ENCODE measurements at regions not wholly inside any gene's neighbourhood (a gene's known extent, or its start where the extent isn't known, plus 50 kb on each side); places are given as distances from the start of the nearest gene placed in this dataset.
"Not testable (repeated sequence)": the region's sequence is repeated elsewhere in the genome, so short reads cannot be mapped to it uniquely, and the experiment has no call there.

GRCh38 chr14:37842106-37842505, 246.7 kb downstream of the TTC6 start:
- peak; percentile 53 for DNase-seq (ENCODE audit: low read depth)

GRCh38 chr14:37843954-37844607, 248.7 kb downstream of the TTC6 start:
- DNase-seq (ENCODE audit: low read depth), result no peak

DNA sequence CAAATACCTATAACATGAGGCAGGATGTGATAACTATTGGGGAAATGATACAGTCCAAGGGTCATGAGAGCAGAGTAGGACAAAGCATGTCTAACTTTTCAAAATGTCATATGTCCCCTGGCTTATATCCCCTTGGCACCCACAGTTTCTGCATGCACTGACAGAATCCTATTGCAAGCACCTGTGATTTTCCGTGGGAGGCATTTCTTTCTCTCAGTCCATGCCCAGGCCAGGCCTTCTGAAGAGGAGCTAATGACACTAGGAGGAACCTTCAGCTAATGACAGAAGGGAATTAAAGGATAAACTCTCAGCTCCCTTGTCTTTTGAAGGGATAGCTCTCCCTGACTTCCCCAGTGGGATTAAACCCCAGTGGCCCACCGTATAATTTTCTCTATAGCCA, 249.2 kb downstream of the TTC6 start:
- DNase-seq (ENCODE audit: low read depth), result no peak

DNA sequence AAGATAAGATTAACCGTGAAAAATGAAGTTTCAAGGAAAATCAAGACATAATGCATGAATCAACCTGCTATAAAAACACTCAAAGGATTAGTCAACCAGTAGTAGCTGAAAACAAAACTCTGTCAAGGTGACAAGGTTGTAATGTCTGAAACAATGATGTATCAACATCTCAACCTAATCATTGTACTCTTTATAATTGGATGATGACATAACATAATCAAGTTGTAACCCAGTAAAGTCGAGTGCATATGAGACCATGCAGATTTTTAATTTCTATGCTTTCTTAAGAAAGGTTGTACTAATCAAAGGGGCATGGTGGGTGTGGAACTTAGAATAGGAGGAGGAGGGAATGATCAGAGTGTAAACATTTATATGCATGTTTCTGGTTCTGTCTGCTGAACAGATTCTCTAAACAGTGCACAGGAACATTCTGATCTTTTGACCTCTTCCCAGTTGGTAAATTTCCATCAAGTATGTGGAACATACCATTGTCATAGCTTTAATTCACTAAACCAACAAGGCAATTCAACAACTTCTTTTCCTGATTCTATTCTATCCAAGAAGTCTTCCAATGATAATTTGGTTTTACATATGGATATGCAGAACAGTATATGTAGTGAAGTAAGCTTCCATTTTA, 253.7 kb downstream of the TTC6 start:
- DNase-seq (ENCODE audit: low read depth), result no peak

GRCh38 chr14:37851054-37851453, 255.6 kb downstream of the TTC6 start:
- DNase-seq (ENCODE audit: low read depth), result no peak

DNA sequence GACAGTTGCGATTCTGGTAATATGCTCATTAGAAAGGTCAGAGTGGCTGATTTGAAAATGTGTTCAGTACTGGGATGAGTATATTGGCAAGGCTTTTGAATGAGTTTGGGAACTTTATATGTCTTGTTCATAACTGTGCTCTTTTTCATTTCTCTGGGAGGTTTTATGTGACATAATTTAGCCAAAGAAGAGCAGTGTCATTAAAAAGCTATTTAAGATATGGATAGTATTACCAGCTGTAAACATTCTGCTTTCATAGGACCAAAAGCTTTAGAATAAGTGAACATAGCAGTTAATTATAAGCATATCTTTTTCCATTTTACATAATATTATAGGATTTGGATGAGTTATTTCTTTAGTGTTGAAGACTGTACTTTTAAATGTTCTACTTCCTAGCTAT, 260.4 kb downstream of the TTC6 start:
- DNase-seq (ENCODE audit: low read depth), result no peak

GRCh38 chr14:37857774-37858266, 262.4 kb downstream of the TTC6 start:
- no peak for DNase-seq (ENCODE audit: low read depth)

DNA sequence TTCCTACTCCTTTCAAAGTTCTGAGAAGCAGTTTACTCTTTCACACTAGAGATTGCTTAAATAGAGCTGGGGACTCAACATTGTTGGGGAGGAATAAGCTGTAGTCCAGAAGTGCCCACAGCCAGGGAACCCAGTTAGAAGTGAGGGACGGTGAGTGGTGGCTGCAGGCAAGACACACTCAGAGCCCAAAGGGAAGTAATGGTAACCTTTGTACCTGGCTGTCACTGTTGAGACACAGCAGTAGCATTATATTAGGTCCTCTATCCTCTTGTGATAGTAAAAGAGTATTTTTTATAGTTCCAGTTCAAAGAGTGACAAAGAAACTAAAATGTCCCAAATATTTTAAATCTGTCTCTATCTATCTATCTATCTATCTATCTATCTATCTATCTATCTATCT, 263.3 kb downstream of the TTC6 start:
- DNase-seq (ENCODE audit: low read depth), result no peak

DNA sequence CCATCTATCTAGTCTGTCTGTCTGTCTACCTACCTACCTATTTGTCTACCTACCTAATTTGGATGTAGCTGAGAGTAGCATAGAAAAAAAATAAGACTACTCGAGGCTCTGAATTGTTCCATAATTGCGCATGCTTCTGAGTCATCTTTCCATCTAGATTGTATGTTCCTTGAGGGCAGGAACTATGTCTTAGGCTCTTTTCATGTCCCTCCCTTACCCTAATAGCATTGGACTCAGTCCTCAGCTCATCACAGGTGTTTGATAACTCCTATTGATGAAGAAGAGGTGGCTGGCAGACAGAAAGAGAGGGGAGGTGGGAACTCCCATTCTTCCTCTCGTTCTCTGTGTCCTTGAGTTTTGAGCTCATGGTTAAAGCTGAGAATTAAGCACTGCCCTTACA, 263.7 kb downstream of the TTC6 start:
- DNase-seq (ENCODE audit: low read depth), result no peak

DNA sequence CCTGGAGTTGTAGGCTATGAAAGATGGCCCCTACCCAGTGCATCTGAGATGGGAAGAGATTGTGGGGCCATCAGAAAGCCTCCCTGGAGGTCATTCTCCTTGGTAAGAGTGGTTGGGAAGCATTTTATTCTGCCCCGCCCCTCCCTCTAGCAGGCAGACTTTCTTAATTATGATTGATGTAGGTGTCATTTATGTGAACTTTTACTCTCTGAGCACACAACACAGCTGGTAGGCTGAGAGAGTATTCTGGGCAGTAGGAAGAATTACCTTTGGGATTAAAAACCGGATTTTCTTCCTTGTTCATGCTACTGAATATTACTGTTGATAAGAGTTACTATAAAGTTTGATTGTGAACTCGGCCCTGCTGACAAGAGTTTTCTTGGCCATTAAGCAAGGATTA, 266.8 kb downstream of the TTC6 start:
- no peak for DNase-seq (ENCODE audit: low read depth)

GRCh38 chr14:37864128-37864527, 268.7 kb downstream of the TTC6 start:
- no peak for DNase-seq (ENCODE audit: low read depth)

DNA sequence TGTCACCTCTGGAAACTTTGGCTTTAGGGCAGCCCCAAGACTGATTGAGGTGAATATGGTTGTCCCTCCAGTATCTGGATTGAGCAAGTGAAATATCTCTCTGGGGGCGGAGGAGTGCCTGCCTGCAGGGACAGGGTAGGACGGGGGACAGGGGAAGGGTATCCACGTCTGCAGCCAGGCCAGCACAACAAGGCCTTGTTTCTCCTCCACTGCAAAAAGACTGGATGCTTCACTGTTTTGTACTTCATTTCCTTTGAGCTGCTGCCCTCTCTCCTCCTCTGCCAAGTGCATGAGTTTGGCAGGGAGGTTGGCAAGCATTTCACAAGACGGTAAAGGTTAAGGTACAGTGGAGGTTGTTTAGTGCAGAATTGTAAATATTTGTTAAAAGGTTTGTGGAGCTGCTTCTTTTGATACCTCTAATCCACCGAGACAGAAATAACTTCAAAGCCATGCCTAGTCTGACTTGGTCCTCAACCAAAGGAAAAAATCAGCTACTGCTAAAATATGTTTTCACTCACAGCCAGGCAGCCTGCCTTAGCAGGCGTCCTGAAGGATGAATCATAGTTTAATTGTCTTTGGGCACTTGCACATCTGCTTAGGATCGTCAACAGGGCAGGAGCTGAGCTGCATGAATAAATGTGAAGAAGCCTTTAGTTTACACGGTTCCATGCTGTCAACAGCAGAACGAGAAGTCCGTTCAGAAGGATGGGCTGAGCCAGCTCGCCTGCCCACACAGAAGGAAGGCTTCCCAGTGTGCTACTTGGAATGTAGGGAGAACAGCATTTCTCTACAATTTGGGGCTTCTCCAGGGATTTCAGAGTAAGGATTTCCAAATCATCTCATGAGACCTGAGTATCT, 269.7 kb downstream of the TTC6 start:
- DNase-seq (ENCODE audit: low read depth), result peak; percentile 92

- DNase-seq (ENCODE audit: low read depth), result peak; percentile 43
Observed at GRCh38 chr14:37865719-37866549, 270.5 kb downstream of the TTC6 start.

GRCh38 chr14:37869633-37870032, 274.2 kb downstream of the TTC6 start:
- no peak for DNase-seq (ENCODE audit: low read depth)

DNA sequence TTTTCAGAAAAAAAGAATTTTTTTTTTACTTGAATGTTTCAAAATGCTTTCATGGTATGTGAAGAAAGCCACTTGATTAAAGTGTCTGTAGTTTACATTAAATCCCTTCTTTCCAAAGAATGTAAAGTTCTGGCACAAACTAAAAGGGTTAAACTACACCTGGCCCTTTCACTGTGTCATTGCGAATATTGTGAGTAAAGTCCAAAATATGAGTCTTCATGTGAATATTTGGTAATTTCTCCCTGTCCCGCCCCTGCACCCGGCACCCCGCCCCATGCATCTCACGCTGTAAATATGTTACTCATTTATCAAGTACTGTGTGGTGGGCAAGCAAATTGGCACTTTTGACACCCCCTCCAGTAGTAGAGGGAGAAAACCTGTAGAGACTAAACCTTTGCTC, 274.7 kb downstream of the TTC6 start:
- no peak for DNase-seq (ENCODE audit: low read depth)

DNA sequence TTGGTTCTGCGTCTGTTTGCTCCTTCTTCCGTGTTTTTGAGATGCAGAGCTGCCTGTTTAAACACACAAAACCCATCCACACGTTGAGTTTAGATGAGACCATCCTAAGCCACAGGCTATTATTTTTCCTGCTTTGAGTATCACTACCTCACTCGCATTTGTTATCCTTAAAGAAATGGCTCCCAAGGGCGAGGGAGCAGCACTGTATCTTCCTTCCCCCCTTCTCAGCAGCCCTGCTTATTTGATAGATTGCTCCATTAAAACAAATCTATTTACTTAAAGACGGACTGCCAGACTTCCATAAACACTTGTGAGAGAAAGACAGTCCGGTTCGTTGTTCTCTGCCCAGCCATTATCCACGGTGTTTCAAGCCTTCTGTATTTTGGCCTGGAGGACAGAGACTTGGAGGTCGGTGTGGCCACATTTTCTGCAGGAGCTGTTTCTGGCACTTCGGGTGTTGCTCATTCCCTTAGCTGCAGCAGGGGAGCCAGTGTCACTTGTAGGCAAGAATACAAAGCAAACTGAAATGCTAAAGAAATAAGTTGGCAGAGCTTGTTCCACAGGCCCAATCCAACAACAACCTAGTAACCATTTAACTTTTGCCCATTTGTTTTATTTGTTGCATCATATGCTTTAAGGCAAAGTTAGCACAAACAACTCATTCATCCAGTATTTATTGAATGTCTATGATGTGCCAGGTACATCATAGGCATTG, 275.4 kb downstream of the TTC6 start:
- DNase-seq (ENCODE audit: low read depth), result no peak

DNA sequence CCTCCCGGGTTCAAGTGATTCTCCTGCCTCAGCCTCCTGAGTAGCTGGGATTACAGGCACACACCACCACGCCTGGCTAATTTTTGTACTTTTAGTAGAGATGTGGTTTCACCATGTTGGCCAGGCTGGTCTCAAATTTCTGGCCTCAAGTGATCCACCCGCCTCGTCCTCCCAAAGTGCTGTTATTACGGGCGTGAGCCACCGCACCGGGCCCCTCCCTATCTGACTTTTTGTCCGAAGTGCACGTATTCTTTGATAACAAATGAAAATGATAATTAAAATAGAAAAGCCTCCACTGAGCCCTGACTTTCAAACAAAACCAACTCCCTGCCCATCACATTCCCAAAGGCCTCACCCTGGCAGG, 278.6 kb downstream of the TTC6 start:
- DNase-seq (ENCODE audit: low read depth), result not testable (repeated sequence)

DNA sequence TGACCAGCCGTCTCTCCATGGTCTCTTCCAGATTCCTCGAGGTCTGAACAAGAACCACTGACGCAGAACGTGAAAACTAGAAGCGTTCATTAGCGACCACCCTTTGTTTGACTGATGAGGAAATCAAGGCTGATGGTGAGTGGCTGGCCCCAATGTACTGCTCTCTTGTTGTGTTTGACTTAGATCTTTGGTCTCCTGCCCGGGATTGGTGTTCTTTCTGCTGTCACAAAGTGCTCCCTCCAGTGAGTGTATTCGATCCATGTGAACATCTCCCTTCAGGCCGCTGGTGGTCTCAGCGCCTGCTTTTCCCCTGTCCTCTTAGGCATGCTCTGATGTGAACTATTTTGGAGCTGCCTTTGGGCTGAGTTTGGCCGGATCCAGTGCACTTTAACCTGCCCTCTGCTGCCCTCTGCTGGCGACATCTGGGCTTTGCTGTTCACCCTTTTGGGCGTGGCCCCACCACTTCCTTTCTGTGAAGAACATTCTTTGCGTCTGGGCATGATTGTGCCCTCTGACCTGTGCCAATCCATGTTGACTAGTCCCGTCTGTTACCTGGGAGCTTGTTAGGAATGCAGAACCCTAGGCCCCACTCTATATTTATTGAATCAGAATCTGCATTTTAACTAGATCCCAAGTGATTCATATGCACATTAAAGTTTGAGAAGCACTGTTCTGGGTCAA, 279.1 kb downstream of the TTC6 start:
- DNase-seq (ENCODE audit: low read depth), result peak; percentile 69

DNA sequence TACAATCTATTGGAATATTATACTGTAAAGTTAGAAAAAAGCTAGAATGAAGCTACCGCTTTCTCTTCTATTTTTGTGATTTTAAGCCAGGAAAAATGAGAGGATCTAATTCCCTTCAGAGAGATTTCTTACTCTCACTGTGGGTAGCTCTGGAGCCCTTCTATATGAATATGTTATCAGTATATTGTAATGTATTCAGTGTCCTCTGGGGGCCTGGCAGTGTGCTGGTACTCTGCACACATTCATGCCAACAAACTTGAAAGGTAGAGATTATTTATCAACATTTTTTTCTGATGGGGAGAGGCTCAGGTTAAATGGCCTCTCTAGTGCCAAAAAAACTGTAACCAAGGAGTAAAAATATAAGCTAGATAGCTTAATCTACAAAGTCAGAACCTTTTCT, 292.8 kb downstream of the TTC6 start:
- no peak for DNase-seq (ENCODE audit: low read depth)

GRCh38 chr14:37889087-37889486, 293.7 kb downstream of the TTC6 start:
- DNase-seq (ENCODE audit: low read depth), result no peak
